HEK293T (cell line): ENCODE measurements at regions not wholly inside any gene's neighbourhood (a gene's known extent, or its start where the extent isn't known, plus 50 kb on each side); places are given as distances from the start of the nearest gene placed in this dataset.

Experiments used
- CTCF ChIA-PET: fragments of 350-600 bp; formaldehyde crosslinking; extraction: SDS; loops from one replicate; lab custom pipeline; 2021; ENCODE audit warnings: antibody characterized with exemption, inconsistent platforms; lab: Yijun Ruan, JAX
- POLR2A ChIA-PET: fragments of 350-600 bp; formaldehyde crosslinking; extraction: SDS; loops from one replicate; lab custom pipeline; 2020; ENCODE audit warnings: antibody characterized with exemption, inconsistent platforms; lab: Yijun Ruan, JAX
- DNase-seq: peaks from one replicate; pipeline ENCODE4 v3.0.0; 2012; ENCODE audit warnings: mixed read lengths; ENCODE audit errors: extremely low spot score
- ARNT ChIP-seq: fragments of 450-650 bp; IDR thresholded peaks from 2 replicates; pipeline ENCODE4 v1.6.1; 2017; ENCODE audit warnings: mild to moderate bottlenecking
- BHLHE40 ChIP-seq: fragments of 450-650 bp; IDR thresholded peaks from 2 replicates; pipeline ENCODE4 v1.6.1; 2016; ENCODE audit warnings: mild to moderate bottlenecking, moderate library complexity, borderline replicate concordance
- CTBP1 ChIP-seq: fragments of 450-650 bp; IDR thresholded peaks from 2 replicates; pipeline ENCODE4 v1.6.1; 2016; ENCODE audit warnings: borderline replicate concordance
- ELF4 ChIP-seq: fragments of 450-650 bp; IDR thresholded peaks from 2 replicates; pipeline ENCODE4 v1.6.1; 2017; ENCODE audit warnings: antibody characterized with exemption
- FOXA1 ChIP-seq: fragments of 450-650 bp; IDR thresholded peaks from 2 replicates; pipeline ENCODE4 v1.6.1; 2016; ENCODE audit warnings: mild to moderate bottlenecking
- FOXK2 ChIP-seq: fragments of 450-650 bp; IDR thresholded peaks from 2 replicates; pipeline ENCODE4 v1.6.1; 2016; ENCODE audit warnings: mild to moderate bottlenecking
- FOXM1 ChIP-seq: fragments of 450-650 bp; IDR thresholded peaks from 2 replicates; pipeline ENCODE4 v1.6.1; 2017; ENCODE audit warnings: mild to moderate bottlenecking, borderline replicate concordance
- HDGF ChIP-seq: fragments of 450-650 bp; IDR thresholded peaks from 2 replicates; pipeline ENCODE4 v1.6.1; 2017; ENCODE audit warnings: antibody characterized with exemption, borderline replicate concordance
- L3MBTL2 ChIP-seq: fragments of 450-650 bp; conservative IDR thresholded peaks from 2 replicates; pipeline ENCODE4 v1.6.1; 2016; ENCODE audit warnings: mild to moderate bottlenecking
- LEF1 ChIP-seq: fragments of 450-650 bp; IDR thresholded peaks from 2 replicates; pipeline ENCODE4 v1.6.1; 2017; ENCODE audit warnings: mild to moderate bottlenecking, borderline replicate concordance
- NFRKB ChIP-seq: fragments of 450-650 bp; IDR thresholded peaks from 2 replicates; pipeline ENCODE4 v1.6.1; 2016; ENCODE audit warnings: mild to moderate bottlenecking, moderate library complexity
- SP1 ChIP-seq: fragments of 450-650 bp; IDR thresholded peaks from 2 replicates; pipeline ENCODE4 v1.6.1; 2017
- SUZ12 ChIP-seq: fragments of 450-650 bp; IDR thresholded peaks from 2 replicates; pipeline ENCODE4 v1.6.1; 2016; ENCODE audit warnings: mild to moderate bottlenecking
- TARDBP ChIP-seq: fragments of 450-650 bp; IDR thresholded peaks from 2 replicates; pipeline ENCODE4 v1.6.1; 2016
- ZNF384 ChIP-seq: fragments of 450-650 bp; IDR thresholded peaks from 2 replicates; pipeline ENCODE4 v1.6.1; 2016
- TF ChIP-seq, protein P1 (sequence below): fragments of 450-650 bp; IDR thresholded peaks from 2 replicates; pipeline ENCODE4 v1.6.1; 2016

DNA sequence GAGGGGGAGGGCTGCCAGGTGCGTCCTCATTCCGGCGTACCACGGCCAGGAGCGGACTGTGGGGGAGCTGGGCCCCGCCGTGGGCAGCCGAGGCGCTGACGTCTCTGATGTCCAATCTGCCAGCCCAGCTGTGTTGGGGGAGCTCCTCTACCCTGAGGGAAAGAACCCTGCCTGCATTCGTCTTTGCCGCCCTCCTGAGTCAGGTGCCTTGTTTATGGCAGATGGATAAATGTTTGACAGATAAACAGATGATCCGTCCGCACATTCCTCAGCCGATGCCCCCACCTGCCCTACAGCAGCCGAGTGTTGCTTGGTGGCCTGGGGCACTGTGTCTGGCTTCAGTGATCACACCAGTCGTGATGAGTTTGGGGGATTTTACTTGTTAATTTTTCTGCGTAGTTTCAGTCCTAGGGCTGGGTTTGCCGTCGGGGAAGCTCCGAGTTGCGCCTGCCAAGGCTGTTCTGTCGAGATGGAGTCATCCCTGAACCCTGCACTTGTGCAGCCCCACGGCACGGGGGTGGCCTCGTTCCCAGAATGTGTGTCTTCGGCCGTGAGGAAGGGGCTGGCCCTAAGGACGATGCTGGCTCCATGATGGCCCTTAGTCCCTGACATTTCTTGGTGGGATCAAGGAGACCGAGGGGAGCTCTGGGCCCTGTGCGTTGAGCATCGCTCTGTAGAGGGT, 1083.9 kb downstream of the BRD1 start:
- ChIA-PET CTCF (no interaction called here), POLR2A (no interaction called here)
- TF ChIP-seq FOXA1 (no peak), SUZ12 (no peak), ARNT (no peak), SP1 (no peak), FOXM1 (no peak), ELF4 (no peak), LEF1 (no peak), TARDBP (no peak), FOXK2 (no peak), BHLHE40 (no peak), L3MBTL2 (no peak), CTBP1 (no peak), HDGF (no peak)
- TF ChIP-seq, protein P1, sequence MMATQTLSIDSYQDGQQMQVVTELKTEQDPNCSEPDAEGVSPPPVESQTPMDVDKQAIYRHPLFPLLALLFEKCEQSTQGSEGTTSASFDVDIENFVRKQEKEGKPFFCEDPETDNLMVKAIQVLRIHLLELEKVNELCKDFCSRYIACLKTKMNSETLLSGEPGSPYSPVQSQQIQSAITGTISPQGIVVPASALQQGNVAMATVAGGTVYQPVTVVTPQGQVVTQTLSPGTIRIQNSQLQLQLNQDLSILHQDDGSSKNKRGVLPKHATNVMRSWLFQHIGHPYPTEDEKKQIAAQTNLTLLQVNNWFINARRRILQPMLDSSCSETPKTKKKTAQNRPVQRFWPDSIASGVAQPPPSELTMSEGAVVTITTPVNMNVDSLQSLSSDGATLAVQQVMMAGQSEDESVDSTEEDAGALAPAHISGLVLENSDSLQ = no peak
- no peak for DNase-seq

DNA sequence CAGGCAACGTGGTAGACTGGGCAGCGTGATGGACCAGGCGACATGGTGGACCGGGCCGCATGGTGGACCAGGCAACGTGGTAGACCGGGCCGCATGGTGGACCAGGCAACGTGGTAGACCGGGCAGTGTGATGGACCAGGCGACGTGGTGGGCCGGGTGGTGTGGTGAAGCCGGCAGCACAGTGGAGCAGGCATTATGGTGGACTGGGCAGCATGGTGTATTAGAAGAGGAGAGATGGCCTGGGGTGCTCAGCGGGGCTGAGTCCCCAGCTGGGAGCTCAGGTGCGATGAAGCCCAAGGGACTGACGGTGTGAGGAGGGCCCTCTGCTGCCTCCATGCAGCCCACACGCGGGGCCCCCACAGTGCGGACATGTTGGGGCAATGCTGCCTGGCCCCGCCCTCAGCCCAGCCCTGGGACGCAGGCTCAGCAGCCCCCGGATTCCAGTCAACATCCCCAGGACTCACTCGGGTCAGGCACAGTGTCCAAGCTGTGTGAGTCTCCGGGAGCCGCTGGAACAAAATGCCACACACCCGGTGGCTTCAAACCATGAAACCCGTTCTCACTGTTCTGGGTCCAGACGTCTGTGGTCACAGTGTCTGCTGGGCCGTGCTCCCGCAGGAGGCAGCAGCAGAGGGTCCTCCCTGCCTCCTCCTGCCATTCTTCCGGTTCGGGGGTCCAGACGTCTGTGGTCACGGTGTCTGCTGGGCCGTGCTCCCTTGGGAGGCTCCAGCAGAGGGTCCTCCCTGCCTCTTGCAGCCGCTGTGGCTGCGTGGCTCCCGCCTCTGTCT, 1084.9 kb downstream of the BRD1 start:
- POLR2A ChIA-PET = no interaction called here
- no peak for DNase-seq
- CTCF ChIA-PET = no interaction called here
- TF ChIP-seq HDGF = no peak

DNA sequence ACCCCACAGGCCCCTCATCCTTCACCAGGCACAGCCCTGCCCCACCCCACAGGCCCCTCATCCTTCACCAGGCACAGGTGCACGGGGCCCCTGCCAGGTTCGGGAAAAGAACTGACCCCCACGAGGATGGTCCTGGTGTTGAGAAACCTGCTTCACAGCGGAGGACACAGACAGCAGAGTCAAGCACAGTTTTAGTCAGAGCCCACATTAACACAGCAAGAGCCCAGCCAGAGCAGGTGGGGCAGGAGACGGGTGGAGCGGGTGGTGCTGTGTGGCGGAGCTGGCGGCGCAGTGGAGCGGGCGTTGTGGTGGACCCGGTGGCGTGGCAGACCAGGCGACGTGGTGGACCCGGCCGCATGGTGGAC, 1085.5 kb downstream of the BRD1 start:
- TF ChIP-seq BHLHE40 (no peak), ZNF384 (no peak), SUZ12 (no peak), FOXK2 (no peak), ELF4 (no peak), CTBP1 (no peak), TARDBP (no peak), SP1 (no peak), NFRKB (no peak), ARNT (no peak), L3MBTL2 (no peak), HDGF (no peak), FOXM1 (no peak), FOXA1 (no peak), LEF1 (no peak)
- TF ChIP-seq, protein P1 = no peak
- DNase-seq = no peak
- ChIA-PET POLR2A (no interaction called here), CTCF (no interaction called here)

DNA sequence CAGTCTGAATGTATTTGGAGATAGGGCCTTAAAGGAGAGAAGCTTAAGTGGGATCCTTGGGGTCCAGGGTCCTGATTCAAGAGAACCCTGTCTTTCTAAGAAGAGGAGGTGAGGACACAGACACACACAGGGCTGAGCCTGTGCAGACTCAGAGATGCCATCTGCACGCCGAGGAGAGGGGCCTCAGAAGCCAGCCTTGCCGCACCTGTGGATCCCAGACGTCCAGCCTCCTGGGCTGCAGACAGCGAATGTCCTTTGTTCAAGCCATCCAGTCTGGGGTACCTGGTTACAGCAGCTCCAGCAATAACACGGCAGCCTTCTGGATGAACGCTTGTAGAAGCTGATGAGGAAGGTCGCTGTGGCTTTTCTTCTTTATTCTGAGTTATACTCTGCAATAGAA, 1086.1 kb downstream of the BRD1 start:
- ChIA-PET POLR2A (no interaction called here), CTCF (no interaction called here)
- DNase-seq = no peak
- no peak for TF ChIP-seq SUZ12
- TF ChIP-seq LEF1 = no peak
- TF ChIP-seq L3MBTL2 = no peak
- TF ChIP-seq CTBP1 = no peak
- no peak for TF ChIP-seq FOXA1
- TF ChIP-seq, protein P1 = no peak
- TF ChIP-seq ELF4 = no peak
- no peak for TF ChIP-seq BHLHE40
- no peak for TF ChIP-seq ZNF384
- no peak for TF ChIP-seq FOXK2
- TF ChIP-seq FOXM1 = no peak
- no peak for TF ChIP-seq TARDBP
- no peak for TF ChIP-seq SP1

DNA sequence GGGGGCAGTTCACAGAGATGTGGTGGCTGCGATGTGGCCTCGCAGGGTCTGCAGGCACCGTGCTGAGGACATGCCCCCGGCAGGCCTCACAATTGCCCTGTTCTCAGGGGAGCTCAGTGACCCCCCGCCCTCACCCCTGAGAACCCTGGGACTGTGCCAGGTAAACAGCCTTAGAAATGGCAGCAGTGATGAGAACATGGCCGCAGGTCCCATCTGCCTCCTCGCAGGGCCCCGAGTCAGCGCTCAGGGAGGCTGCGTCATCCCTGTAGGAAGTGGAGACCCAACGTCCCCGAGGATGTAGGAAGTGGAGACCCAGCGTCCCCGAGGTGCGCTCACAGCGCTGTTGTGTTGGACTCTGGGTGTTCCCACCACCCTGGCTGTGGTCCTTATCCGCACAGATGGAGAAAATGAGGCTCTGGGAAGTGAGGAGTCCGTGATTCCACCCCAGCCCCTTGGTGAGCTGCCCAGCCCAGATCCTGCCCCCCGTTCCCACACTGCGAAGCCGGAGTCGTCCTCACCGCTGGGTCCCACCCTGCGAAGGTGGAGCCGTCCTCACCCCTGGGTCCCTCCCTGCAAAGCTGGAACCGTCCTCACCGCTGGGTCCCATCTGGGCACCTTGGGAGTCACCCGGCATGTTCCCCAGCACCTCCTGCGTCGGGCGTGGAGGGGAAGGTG, 1086.8 kb downstream of the BRD1 start:
- ChIA-PET POLR2A (no interaction called here), CTCF (no interaction called here)
- TF ChIP-seq ELF4 (no peak), BHLHE40 (no peak), LEF1 (no peak), CTBP1 (no peak), SP1 (no peak)
- TF ChIP-seq, protein P1 = no peak
- no peak for DNase-seq
